Duodenal mucosa (tissue), 2 donors: ENCODE measurements at regions not wholly inside any gene's neighbourhood (a gene's known extent, or its start where the extent isn't known, plus 50 kb on each side); places are given as distances from the start of the nearest gene placed in this dataset.

Source experiments
- H3K27ac ChIP-seq: one replicate; pipeline ENCODE4 v1.7.0; 2013; ENCODE audit warnings: low read depth, low read length
- H3K27me3 ChIP-seq, 2 donors: one replicate each; pipeline ENCODE4 v1.7.0; 2013; ENCODE audit warnings: low read length in 2 of 2, control low read depth in 1 of 2; ENCODE audit not compliant: insufficient read depth in 2 of 2, control insufficient read depth in 1 of 2
- H3K36me3 ChIP-seq, 2 donors: one replicate each; pipeline ENCODE4 v1.7.0; 2013; ENCODE audit warnings: low read length in 2 of 2, control low read depth in 1 of 2; ENCODE audit not compliant: insufficient read depth in 2 of 2, control insufficient read depth in 1 of 2
- H3K4me1 ChIP-seq, 2 donors: one replicate each; pipeline ENCODE4 v1.7.0; 2013; ENCODE audit warnings: low read length in 2 of 2, control low read depth in 1 of 2; ENCODE audit not compliant: insufficient read depth in 2 of 2, control insufficient read depth in 1 of 2
- H3K4me3 ChIP-seq, 2 donors: one replicate each; pipeline ENCODE4 v1.7.0; 2013; ENCODE audit warnings: low read length in 2 of 2, low read depth in 1 of 2
- H3K9ac ChIP-seq, 2 donors: one replicate each; pipeline ENCODE4 v1.7.0; 2013; ENCODE audit warnings: low read length in 2 of 2, low read depth in 1 of 2
- H3K9me3 ChIP-seq, 2 donors: one replicate each; pipeline ENCODE4 v1.7.0; 2013; ENCODE audit warnings: low read length in 2 of 2, control low read depth in 1 of 2; ENCODE audit not compliant: control insufficient read depth in 1 of 2

DNA sequence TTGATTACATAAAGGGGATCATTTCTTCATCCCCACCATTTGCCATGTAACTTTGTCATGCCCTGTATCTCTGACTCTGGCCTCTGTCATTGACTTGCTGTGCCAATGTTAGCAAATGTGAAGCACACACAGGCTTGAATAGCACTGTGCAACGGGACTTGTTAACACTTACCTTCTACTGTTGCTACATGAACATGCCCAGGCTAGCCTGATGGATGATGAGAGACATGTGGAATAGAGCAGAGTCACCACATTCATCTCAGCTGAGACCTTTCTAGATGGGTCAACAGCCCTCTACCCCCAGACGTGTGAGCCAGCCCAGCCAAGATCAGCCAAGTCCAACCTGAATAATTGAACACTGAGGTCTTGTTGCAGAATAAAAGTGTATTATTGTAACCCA is 162.1 kb upstream of the SALL1 start:
- no peak overlapping the region for H3K4me3 ChIP-seq
- no peak overlapping the region for H3K9ac ChIP-seq
- no peak overlapping the region for H3K27ac ChIP-seq
- no peaks in the 10 kb centered on the region for H3K27me3 ChIP-seq
- no peaks in the 10 kb centered on the region for H3K36me3 ChIP-seq
- peaks cover 0 to 4% of the 10 kb centered on the region in 2 donors for H3K9me3 ChIP-seq
- H3K4me1 ChIP-seq, result no peaks in the 10 kb centered on the region

DNA sequence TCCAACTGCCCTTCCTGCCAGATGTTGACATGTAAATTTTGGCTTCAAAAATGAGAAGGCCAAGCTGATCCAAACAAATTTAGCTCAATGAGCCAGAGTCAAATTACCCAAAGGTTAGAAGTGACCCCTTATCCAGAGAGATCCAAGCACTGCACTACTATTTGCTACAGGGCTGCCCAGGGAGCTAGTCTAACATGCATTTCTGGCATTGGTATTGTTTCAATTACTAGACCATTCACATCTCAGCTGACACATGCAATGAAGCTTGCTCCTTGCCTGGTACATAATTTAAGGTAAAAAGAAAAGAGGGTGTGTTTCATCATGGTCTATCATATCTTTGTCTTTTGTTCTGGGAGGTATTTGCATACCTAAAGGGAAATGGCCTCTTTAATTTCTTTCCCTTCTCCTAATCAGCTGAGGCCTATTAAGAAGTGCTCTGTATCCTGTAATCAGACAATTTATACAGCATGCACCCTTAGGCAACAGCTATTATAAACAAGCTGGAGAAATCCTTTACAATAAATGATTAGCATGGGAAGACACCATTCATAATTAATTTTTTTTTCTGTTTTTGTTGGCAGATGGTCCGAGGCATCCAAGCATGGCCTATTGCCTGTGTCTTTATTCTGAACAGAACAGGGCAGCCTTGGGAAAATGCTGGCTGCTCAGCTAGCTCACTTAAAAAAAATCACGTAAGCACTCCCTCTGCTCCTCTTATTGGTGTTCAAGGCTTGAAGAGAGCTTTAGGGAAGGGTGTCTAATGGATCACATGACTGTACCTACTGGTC is 161.5 kb upstream of the SALL1 start:
- no peak overlapping the region for H3K4me3 ChIP-seq
- H3K27ac ChIP-seq, result no peak overlapping the region
- H3K9me3 ChIP-seq, result peaks cover 0 to 4% of the 10 kb centered on the region in 2 donors
- H3K36me3 ChIP-seq, result no peaks in the 10 kb centered on the region
- no peaks in the 10 kb centered on the region for H3K27me3 ChIP-seq
- no peak overlapping the region for H3K9ac ChIP-seq
- no peaks in the 10 kb centered on the region for H3K4me1 ChIP-seq

- peaks cover 0 to 4% of the 10 kb centered on the region in 2 donors for H3K9me3 ChIP-seq
- H3K36me3 ChIP-seq, result no peaks in the 10 kb centered on the region
- no peaks in the 10 kb centered on the region for H3K4me1 ChIP-seq
- H3K27me3 ChIP-seq, result no peaks in the 10 kb centered on the region
- no peak overlapping the region for H3K4me3 ChIP-seq
- H3K27ac ChIP-seq, result no peak overlapping the region
- no peak overlapping the region for H3K9ac ChIP-seq
Observed at GRCh38 chr16:51310159-51310558, 159.1 kb upstream of the SALL1 start.

DNA sequence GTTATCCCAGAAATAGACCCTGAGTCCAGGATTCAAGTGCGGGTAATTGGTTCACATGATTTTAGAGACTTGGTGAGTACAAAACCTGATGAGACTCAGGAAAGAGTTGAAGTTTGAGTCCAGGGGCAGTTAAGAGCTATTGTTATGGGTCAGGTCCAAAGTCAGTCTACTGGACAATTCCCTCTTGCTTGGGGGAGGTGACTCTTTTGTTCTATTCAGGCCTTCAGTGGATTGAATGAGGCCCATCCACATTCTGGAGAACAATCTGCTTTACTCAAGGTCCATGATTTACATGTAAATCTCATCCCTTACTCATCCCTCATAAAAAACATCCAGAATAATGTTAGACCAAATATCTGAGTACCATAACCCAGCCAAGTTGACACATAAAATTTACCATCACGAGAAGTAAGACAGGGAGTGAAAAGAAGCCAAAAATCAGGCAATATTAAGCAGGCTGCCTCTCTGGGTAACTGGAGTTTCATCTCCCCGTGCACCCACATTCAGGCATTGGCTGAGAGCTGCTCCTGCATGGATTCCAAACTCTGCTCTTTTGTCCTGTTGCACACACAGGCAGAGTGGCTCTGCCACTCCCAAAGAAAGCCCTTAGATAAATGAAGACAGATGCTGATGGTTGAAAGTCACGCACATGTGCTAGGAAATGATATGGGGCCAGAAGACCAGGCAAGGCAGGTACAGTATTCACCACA is 156.0 kb upstream of the SALL1 start:
- Histone ChIP-seq H3K27me3 (no peaks in the 10 kb centered on the region), H3K9ac (no peak overlapping the region), H3K9me3 (no peaks in the 10 kb centered on the region), H3K4me1 (no peaks in the 10 kb centered on the region), H3K4me3 (no peak overlapping the region), H3K36me3 (no peaks in the 10 kb centered on the region), H3K27ac (no peak overlapping the region)

DNA sequence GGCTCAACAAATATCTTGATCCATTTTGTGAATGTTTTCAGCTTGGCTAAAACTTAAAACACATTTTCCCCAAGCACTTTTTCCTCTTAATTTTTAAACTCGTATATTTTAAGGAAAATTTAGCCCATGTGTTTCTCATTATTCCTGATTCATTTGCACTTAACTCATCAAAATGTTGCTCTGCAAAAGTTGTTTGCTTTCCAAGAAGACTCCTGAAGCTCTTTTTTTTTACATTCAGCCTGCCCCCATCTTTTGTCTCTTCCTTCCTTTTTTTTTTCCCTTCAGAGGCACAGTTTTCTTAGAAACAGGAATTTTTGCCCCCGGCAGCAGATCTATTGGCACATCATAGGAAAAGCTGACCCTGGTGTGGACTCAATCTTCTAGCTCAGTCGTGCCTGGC is 155.0 kb upstream of the SALL1 start:
- Histone ChIP-seq H3K27me3 (no peaks in the 10 kb centered on the region), H3K4me3 (no peak overlapping the region), H3K27ac (no peak overlapping the region), H3K4me1 (no peaks in the 10 kb centered on the region), H3K9ac (no peak overlapping the region), H3K9me3 (no peaks in the 10 kb centered on the region), H3K36me3 (no peaks in the 10 kb centered on the region)

GRCh38 chr16:51305337-51305736 is 154.3 kb upstream of the SALL1 start:
- Histone ChIP-seq H3K9me3 (no peaks in the 10 kb centered on the region), H3K27me3 (no peaks in the 10 kb centered on the region)

DNA sequence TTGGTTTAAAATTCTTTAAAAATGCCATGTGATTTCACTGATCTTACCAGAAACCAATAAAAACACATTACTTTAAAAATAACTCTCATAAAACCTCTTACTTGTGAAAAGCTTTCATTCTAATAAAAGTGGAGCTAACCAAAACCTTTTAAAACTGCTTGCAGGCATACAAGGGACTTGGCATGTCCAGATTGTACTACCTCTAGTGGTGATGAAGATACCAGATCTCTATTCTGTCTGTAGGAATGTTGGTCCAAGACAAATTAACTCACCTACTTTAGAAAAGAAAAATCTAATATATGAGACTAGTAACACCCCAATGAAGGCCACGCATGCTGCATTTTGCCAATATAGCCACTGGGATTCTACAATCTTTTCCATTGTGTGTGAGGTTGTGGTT is 151.0 kb upstream of the SALL1 start:
- no peak overlapping the region for H3K27ac ChIP-seq

More at GRCh38 chr16:51305337-51305736, 154.3 kb upstream of the SALL1 start:
- H3K4me3 ChIP-seq, result no peak overlapping the region
- H3K4me1 ChIP-seq, result no peaks in the 10 kb centered on the region
- no peak overlapping the region for H3K27ac ChIP-seq
- H3K9ac ChIP-seq, result no peak overlapping the region
- no peaks in the 10 kb centered on the region for H3K36me3 ChIP-seq

DNA sequence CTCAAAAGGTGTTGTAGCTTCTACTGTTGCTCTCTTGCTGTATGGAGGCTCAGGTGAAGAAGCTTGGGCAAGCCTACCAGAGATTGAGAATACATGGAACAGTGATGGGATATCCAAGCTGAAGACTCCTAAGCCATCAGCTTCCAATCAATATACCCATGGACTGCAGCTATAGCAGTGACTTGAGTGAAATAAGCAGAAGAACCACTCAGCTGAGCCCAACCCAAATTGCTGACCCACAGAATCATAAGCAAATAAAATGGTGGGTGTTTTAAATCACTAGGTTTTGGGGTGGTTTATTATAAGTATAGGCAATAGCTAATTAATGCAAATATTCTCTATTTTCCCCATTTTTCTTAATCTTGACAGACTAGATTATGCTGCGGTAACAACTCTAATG is 147.7 kb upstream of the SALL1 start:
- Histone ChIP-seq H3K36me3 (no peaks in the 10 kb centered on the region), H3K27me3 (no peaks in the 10 kb centered on the region), H3K9ac (no peak overlapping the region), H3K4me1 (no peaks in the 10 kb centered on the region), H3K4me3 (no peak overlapping the region), H3K27ac (no peak overlapping the region), H3K9me3 (peaks cover 0 to 5% of the 10 kb centered on the region in 2 donors)

More for the DNA sequence above, 151.0 kb upstream of the SALL1 start:
- Histone ChIP-seq H3K9ac (no peak overlapping the region), H3K4me3 (no peak overlapping the region), H3K36me3 (no peaks in the 10 kb centered on the region), H3K9me3 (no peaks in the 10 kb centered on the region), H3K4me1 (no peaks in the 10 kb centered on the region), H3K27me3 (no peaks in the 10 kb centered on the region)

DNA sequence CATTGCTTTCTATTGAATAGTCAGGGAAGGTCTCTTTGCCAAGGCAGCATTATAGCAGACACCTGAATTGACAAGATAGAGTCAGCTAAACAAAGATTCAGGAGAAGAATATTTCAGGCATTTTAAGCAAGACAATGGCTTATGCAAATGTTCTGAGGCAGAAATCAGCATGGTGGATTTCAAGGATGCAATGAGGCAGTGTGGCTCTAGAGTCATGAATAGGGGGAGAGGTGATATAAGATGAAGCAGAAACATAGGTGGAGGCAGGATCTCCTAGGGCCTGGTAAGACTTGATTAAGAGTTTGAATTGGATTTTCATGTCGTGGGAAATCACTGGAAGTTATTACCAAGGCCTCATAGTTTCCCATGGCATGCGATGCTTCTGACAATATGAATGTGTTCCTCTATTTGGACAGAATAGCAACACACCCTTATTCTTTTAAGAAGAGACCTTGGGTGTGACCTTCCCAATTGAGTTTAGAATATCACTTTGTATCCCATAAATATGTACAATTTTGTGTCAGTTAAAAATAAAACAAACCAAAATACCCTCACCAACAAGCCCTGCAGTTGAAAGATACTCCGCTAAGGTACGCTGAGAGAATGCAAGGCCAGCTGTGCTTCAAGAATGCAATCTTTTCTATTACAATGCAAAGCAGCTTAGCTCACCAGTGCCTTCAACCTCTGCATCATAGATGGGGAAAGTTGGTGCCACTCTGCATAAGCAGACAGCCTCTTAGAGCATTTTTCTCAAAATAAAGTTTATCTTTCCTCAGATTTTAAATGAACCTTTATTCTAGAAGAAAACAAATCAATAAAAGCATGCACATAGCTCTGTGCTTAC is 139.6 kb upstream of the SALL1 start:
- Histone ChIP-seq H3K9me3 (peaks cover 0 to 5% of the 10 kb centered on the region in 2 donors), H3K27ac (no peak overlapping the region), H3K9ac (no peak overlapping the region), H3K4me3 (no peak overlapping the region), H3K36me3 (no peaks in the 10 kb centered on the region), H3K4me1 (no peaks in the 10 kb centered on the region), H3K27me3 (no peaks in the 10 kb centered on the region)

DNA sequence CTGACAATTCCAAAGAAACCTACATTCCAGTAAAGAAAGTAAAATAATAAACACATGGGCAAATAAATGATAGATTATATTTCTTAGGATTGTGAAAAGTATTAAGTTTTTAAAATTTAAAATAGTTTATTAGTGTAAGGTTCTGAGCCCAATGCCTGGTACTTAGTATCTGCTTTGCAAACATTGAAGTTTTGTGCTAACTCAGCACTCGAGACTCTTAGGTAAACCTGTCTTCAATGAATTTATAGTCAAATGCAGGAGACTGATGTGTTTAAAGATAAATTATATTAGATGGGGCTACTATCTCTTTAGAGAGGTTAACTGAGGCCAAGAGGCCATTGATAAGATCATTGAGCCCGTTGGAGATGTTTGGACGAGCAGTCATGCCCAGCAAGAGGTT is 138.3 kb upstream of the SALL1 start:
- H3K4me1 ChIP-seq, result no peaks in the 10 kb centered on the region

More for the DNA sequence above, 138.3 kb upstream of the SALL1 start:
- H3K9ac ChIP-seq, result no peak overlapping the region
- no peak overlapping the region for H3K4me3 ChIP-seq
- H3K27me3 ChIP-seq, result no peaks in the 10 kb centered on the region
- peaks cover 0 to 4% of the 10 kb centered on the region in 2 donors for H3K9me3 ChIP-seq
- no peaks in the 10 kb centered on the region for H3K36me3 ChIP-seq
- no peak overlapping the region for H3K27ac ChIP-seq
